GF-D8 (cell line): ENCODE measurements at regions not wholly inside any gene's neighbourhood (a gene's known extent, or its start where the extent isn't known, plus 50 kb on each side); places are given as distances from the start of the nearest gene placed in this dataset.
"Not testable (repeated sequence)": the region's sequence is repeated elsewhere in the genome, so short reads cannot be mapped to it uniquely, and the experiment has no call there.

Experiments
- DNase-seq: peaks from one replicate; lab custom pipeline; 2025; lab: John Stamatoyannopoulos, UW

GRCh38 chr17:72472106-72472505 is 351.3 kb downstream of the SOX9 start:
- DNase-seq, result no peak

- not testable (repeated sequence) for DNase-seq
These were observed 352.1 kb downstream of the SOX9 start for GRCh38 chr17:72472853-72473390.

DNA sequence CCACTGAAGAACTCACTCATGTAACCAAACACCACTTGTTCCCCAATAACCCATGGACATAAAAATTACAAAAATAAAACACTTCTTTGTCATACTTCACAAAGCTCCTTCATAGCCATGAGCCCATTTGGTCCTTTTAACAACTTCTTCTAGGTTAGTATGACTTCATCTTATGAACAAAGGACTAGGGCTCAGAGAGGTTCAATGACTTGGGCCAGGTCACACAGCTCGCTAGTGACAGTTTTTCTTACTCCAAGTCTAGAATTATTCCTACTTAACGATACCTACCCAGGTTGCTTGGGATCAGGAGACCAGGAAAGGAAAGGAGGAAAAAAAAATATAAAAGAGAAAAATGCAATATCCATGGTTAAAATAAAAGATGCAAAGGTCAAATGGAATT is 353.4 kb downstream of the SOX9 start:
- no peak for DNase-seq

DNA sequence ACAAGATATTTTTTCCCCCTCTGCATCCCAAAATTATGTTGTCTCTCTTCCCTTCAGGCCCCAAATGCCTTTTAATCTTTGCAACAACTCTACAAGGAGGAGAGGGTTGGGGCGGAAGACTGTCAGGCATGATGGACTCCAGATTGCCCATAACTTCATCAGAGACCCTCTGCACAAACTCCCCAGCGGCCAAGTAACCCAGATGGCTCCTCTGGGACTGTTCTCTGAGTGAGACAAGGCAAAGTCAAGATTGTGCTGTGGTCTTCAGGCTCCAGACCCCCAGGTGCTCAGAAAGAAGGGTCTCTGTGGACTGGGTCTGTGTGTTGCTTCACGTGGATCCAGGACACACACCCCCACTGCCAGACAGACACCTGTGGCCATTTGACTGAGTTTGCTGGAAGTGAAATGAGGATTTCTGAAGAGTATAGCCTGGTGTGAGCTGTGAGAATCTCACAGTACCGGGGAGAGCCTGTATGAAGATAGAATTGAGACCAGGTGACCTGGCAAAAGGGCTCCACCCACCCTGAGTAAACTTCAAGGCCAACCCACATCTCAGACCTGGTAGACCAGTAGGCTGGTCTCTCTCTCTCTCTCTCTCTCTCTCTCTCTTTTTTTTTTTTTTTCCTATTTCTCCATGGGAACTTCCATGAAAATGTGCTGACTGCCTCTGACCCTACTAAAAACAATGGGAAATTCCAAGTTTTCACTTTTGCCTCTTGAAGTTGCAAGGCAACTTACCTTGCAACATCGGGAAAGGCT is 354.1 kb downstream of the SOX9 start:
- DNase-seq, result no peak

- no peak for DNase-seq
These were observed 355.3 kb downstream of the SOX9 start for GRCh38 chr17:72476134-72476533.

- no peak for DNase-seq
These were observed 355.8 kb downstream of the SOX9 start for GRCh38 chr17:72476575-72476986.

DNA sequence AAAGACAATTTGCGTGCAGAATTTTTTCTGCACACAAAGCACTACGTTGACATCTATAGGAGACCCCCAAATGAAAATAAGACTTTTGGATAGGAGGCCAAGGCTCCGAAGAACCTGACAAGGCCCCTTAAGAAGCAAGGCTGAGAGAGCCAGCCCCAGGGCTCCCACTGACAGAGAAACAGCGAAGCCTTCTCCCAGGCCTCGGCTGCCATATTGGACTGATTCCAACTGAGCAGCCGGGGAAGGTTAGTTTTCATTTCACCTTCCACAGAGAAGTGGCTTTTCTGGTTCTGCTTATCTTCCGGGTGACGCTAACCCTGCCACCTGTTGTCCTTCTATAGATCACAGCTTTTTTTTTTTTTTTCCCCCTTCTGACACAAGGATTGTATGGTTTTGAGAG is 356.7 kb downstream of the SOX9 start:
- DNase-seq, result no peak

DNA sequence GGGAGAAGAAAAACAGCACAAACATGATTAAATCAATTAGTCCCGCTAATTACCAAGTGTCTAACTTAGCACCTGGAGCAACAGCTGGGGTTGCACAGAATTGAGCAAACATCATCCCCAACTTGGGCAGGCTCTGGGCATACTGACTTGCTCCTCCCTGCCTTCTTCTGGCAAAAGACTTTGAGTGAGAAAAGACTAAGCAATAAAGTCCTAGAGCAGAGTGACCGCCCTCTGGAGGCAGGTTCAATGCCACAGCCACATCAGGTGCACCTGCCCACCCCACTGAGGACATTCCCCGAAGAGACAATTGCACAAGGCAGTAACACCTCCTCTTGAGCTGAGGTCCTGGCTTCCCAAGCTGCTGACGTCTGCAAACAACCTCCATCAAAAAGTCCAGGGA is 358.3 kb downstream of the SOX9 start:
- DNase-seq, result no peak

GRCh38 chr17:72481572-72481971 is 360.8 kb downstream of the SOX9 start:
- no peak for DNase-seq

- DNase-seq, result no peak
These were observed 364.8 kb downstream of the SOX9 start for GRCh38 chr17:72485596-72485995.

DNA sequence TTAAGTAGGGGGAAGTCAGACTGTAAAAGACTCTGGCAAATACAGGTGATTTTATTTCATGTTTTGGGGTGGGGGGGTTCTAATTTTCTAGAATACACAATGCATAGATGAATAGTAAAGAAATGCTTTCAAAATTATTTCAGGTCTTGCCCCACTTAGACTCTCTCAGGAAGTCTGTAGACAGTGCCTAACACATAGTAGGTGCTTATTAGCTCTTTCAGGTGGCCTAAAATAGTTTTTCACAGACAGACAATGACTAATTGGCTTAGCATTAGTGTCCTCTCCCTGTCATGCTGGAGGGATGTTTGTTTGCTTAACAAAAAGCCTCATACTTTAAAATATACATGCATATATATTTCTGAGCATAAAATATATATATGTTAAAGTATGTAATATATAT is 366.0 kb downstream of the SOX9 start:
- no peak for DNase-seq

GRCh38 chr17:72487731-72488494 is 367.1 kb downstream of the SOX9 start:
- no peak for DNase-seq

GRCh38 chr17:72488555-72489271 is 367.9 kb downstream of the SOX9 start:
- no peak for DNase-seq

GRCh38 chr17:72489272-72489641 is 368.4 kb downstream of the SOX9 start:
- no peak for DNase-seq

GRCh38 chr17:72491102-72491501 is 370.3 kb downstream of the SOX9 start:
- no peak for DNase-seq

GRCh38 chr17:72492494-72492893 is 371.7 kb downstream of the SOX9 start:
- no peak for DNase-seq

GRCh38 chr17:72492941-72493340 is 372.1 kb downstream of the SOX9 start:
- DNase-seq, result no peak

GRCh38 chr17:72494566-72494965 is 373.7 kb downstream of the SOX9 start:
- no peak for DNase-seq

- DNase-seq, result no peak
These were observed 375.6 kb downstream of the SOX9 start for GRCh38 chr17:72496461-72496860.

DNA sequence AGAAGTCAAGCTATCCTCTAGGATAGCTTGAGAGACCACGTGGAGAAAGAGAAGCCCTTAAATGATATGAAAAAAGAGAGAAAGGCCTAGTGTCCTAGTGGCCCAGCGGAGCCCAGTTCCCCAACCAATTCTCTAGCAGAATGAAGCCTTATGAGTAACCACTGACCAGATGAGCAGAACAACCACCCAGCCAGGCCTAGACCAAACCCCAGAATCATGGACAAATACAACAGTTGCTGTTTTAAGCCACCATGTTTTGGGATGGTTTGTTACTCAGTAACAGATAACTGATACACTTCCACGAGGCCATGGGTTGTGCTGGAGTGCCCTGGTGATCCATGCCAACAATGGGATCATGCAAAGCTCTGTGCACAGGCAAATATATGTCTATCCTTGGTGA is 377.1 kb downstream of the SOX9 start:
- no peak for DNase-seq

- DNase-seq, result no peak
These were observed 377.8 kb downstream of the SOX9 start for GRCh38 chr17:72498364-72499210.
